ENCODE measurements at regions not wholly inside any gene's neighbourhood (a gene's known extent, or its start where the extent isn't known, plus 50 kb on each side); places are given as distances from the start of the nearest gene placed in this dataset.
"Not testable (repeated sequence)": the region's sequence is repeated elsewhere in the genome, so short reads cannot be mapped to it uniquely, and the experiment has no call there.

DNA sequence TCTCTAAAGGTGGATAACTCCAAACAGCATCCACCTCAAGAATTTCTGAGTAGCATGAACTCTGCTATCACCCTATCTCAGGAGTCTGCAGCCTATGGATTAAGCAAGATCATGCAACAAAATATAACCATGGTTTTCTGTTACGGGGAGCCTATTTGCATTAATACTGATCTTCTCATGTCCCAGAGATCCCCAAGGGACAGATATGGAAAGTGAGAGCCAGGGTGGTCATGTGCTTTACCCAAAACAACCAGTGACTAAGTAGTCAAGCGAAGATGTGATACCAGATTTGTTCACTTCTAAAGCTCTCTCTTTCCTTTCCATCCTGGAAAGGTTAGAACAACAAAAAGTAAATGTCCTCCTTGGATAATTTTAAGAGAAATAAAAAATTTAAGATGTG lies 125.1 kb downstream of the PRRX1 start:
- no peak for DNase-seq

DNA sequence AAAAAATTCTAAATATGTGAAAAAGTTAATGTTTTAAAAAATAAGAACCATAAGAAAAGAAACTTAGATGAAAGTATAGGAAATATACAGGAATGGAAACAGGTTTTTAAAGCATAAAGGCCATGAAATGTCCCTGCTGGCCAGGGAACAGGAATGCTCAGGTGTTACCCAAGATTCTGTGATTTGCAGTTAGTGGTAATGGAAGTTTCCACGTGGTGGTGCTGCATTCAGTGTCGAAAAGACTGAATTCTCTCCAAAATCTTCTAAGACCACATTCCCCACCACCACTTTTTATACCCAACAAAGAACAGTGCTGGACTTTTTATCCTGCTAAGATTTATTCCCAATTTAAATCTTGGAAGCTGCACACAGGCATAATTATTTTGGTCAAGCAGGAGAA lies 126.2 kb downstream of the PRRX1 start:
- DNase-seq: no peak

DNA sequence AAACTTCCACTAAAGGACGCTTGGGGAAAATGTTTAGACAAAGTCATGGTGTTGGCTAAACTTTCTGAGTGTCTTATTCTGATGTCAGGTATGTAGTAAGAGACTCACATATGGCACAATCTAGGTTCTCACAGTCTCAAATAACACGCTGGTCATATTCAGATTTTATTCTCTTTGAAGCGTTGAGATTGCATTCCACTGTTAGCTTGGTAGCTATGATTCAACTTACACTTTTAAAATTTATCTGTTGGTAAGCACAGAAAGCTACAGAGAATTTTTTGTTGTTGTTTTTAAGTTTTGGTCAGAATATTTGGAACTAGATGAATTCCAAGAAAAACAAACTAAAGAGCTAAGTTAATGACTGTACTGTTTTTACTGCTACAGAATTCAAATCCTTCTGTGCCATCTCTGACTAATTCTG lies 126.7 kb downstream of the PRRX1 start:
- no peak for DNase-seq

DNA sequence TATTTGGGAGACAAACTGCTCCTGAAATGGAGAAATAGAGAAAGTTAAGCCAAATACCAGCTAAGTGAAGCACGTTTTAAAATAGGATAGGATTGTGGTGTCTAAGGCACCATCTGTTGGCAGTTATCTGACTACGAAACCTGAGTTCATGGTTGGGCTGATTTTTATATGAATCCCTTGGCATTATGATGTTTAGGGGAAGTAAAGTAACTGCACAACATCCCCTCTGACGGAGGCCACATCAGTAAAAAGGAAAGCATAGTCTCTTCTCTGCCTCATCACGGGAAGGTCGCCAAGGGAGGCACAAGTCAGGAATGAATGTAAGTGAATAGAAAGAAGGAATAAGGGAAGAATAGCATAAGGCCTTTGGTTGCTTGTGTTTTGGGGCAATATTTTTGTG lies 128.0 kb downstream of the PRRX1 start:
- no peak for DNase-seq

DNA sequence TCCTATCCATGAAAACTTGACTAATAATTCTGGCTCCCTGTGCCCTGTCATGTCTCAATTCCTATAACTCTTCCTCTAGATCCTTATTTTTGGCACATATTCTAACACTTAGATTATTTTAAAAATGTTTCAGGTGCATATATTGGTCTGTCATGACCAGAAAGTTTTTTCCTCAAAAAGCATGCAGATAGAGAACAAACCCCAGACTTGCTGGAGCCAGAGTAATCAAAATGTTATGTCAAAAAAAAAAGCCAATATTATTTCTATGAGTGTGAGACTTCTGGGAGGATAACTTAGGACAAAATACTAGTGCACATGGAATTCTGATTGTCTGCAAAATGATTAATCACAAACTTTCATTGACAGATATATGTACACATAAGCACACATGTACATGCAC lies 135.1 kb upstream of the MROH9 start:
- no peak for DNase-seq

DNA sequence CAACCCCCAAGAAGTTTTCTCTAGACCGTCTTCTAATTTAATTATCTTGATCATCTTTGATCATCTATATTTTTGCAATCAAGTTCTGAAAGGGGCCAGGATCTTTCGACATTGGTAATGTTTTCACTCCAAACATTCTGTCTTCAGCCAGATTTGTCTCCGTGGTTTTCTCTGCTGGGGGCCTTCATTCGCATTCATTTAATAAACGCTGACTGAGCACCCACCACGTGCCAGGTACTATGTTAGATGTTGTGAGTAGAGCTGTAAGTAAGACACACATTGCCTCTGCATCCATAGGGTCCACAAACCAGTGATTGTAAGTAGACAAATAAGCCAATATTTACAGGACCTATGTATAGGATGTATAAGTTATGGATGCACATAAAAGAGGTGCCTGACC lies 134.5 kb upstream of the MROH9 start:
- no peak for DNase-seq

DNA sequence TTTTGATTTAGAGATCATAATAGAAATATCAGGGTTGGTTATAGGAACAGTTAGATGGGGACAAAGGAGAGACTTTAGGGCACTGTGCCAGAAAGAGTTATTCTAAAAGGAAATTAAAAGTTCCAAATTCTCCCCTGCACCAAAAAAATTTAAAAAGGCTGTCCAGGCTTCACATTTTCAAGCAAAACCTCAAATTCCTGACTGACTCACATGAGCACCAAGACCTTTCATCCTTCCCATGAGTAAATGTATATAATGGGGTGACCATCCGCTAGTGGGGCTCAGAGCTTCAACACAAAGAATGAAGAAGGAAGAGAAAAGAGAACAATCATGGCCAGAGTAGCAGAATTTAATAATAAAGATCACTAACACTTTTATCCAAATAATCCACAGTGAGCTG lies 131.6 kb upstream of the MROH9 start:
- no peak for DNase-seq

DNA sequence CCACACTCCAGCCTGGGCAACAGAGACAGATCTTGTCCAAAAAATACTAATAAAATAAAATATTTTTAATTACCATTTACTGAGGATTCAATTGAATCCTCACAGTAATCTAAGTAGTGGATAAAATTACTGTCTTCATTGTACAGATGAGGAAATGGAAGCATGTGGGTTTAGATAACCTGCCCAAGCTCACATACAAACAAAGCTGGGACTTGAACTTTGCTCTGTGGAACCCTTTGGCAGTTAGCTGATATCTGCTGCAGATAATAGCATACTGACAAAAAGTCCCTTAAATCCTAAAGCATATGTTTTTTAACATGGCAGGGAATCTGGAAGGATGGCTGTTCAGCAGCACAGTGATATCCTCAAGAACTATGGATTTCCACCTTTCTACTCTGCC lies 130.9 kb upstream of the MROH9 start:
- no peak for DNase-seq

DNA sequence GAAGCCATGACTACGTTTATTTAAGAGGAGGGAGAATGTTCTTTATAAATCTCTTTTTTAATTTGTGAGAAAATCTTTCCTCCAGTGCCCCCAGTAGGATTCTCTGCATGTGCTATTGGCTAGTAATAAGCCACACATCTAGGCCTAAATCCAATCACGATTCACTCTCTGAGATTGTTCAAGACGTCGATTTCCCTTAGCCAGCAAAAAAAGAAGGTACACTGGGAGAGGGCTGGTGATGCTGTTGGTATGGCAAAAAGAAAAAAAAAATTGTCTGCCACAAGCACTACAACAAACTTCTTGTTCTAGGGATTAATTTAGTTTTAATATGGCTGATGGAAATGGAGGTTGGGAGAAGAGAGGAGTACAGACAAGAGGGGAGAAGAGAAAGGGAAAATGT lies 130.5 kb upstream of the MROH9 start:
- DNase-seq: no peak

DNA sequence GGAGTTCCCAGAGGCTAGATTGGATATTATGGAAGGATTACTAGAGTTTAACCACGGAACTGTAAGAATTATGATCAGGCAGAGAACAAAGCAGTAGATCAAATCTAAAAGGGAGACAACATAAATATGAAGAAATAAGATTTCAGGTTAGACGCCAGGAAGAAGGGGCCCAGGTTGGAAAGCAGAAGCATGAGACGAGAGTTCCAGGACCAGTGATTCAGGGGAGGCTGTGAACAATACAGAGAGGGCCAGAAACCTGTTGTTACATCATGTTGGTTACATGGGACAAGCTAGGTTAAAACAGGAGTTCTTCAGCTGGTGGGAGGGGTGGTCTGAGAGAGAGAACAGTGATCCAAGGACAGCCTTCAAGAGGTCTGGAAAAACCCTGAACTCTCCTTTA lies 128.4 kb upstream of the MROH9 start:
- no peak for DNase-seq

DNA sequence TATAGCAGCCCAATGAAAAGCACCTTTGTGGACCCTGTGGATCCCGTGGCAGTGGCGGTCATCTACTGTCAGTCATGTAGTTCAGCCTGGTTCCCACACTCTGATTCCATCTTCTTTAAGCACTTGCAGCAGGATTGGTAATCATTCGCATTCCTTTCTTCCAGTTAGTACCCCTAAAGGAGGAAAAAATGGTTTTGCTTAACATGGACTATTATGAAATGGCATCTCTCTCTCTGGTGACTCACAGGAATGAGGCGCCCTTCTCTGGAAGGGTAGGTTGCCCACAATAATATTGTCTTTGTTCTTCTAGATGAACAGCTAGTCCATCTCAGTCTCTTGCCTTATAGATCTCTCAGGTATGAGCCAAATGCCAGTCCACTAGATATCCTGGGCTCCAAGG lies 127.9 kb upstream of the MROH9 start:
- no peak for DNase-seq

DNA sequence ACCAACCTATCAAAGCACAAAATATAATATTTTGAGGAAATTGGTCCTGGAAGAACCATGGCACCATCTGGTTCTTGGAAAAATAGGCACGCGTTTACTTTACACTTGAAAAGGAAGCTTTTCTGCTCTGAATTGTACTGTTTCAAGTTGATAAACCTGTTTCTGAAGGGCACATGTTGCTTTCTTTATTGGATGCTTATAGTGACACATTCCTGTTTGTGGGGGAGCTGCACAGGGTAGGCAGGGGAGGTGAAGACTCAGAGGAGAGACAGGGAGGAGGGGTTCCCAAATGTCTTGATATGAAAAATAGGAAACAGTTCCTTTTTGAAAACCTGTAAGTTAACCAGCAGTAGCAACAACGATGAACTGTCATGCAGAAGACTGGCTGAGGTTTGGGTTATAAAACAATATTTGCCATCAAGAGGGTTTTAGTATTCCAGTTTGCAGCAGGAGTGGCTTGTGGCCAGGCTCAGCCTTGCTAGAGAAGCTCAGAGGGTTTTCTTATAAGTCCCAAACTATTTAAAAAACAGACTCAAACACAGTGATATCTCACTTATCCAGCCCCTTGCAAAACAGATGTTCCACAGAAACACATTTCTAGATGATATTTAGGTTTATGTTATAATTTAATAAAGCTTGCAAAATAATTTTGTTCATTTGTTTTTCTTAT lies 127.0 kb upstream of the MROH9 start:
- DNase-seq: no peak

DNA sequence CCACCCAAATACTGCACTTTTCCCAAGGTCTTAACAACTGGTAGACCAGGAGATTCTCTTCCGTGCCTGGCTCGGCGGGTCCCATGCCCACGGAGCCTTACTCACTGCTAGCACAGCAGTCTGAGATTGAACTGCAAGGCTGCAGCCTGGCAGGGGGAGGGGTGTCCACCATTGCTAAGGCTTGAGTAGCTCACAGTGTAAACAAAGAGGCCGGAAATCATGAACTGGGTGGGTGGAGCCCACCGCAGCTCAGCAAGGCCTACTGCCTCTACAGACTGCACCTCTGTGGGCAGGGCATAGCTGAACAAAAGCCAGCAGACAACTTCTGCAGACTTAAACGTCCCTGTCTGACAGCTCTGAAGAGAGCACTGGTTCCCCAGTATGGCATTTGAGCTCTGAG lies 124.3 kb upstream of the MROH9 start:
- DNase-seq: not testable (repeated sequence)

DNA sequence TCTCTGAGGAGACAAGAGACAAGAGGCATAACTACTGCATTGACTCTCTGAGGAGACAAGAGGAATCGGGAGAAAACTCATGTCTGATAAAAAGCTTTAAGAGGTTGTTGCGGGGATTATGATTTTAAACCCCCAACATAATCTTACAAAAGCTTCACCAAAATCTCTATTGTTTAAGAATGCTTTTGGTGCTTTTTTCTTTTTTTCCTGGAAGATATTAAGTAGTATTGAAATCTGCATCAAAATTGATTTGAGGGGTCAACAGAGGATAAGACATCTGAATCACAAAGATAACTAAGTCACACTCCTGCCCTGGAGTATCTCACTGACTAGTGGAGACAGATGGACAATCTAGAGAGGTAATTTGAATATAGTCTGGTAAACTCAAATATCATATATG lies 115.6 kb upstream of the MROH9 start:
- no peak for DNase-seq

DNA sequence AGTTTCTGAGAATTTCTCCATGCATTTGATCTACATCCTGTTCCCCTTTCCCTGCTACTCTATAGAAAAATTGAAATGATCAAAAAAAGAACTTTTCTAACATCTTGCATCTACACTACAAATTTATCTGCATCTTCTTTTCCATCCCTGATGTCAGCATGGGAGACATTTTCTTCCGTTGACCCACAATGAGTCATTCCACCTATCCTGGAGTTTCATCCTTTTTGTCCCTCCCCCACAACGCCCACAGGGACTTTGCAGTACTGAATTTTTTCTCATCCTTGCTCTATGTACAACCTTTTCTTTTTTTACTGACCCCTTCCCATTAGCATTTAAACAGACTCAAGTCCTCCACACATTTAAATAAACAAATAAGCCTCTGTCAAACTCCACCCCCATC lies 112.2 kb upstream of the MROH9 start:
- no peak for DNase-seq

DNA sequence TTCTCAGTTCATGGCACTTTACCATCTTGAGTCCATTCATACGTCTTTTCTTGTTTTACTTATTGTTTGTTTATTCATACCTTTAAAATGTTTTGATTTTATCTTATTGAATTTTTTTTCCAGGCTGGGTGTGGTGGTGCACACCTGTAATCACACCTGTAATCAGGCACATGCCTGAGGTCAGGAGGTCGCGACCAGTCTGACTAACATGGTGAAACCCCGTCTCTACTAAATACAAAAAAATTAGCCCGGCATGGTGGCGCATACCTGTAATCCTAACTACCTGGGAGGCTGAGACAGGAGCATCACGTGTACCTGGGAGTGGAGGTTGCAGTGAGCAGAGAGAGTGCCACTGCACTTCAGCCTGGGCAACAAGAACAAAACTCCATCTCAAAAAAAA lies 104.1 kb upstream of the MROH9 start:
- no peak for DNase-seq

DNA sequence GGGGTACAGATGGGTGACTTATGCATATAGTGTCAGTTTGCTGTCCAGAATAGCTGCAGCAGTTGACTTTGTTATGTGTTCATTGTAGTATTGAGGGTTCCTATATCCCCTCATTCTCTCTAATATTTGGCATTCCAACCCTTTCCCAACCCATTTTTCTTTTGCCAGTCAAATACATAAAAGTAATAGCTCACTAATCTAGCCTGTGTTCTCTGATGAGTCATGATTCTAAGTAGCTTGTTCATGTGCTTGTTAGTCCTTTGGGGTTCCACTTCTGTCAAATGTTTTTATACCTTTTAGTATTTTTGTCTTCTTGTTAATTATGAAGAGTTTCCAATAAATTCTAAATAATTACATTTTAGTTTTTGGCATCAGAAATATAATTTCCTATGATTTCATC lies 99.2 kb upstream of the MROH9 start:
- DNase-seq: no peak

DNA sequence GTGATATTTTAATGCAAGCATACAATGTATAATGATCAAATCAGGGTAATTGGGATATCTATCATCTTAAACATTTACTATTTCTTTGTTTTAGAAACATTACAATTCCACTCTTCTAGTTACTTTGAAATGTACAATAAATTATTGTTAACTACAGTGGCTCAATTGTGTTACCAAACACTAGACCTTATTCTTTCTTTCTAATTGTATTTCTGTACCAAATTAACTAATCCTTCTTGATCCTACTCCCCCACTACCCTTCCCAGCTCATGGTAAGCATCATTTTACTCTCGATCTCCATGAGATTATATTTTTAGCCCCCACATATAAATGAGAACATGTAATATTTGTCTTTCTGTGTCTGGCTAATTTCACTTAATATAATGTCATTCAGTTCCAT lies 95.0 kb upstream of the MROH9 start:
- no peak for DNase-seq

DNA sequence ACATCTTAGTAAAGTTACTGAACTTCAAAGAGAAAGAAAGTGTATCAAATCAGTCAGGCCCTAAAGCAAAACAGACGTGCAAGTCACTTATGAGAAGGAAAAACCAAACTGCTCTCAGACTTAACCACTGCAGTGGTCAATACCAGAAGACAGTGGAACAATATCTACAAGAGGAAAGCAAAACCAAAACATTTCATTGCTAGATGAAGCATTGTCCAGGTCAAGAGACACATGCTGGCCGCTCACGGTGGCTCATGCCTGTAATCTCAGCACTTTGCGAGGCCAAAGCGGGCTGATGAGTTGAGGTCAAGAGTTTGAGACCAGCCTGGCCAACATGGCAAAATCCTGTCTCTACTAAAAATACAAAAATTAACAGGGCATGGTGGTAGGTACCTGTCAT lies 82.0 kb upstream of the MROH9 start:
- DNase-seq: no peak

DNA sequence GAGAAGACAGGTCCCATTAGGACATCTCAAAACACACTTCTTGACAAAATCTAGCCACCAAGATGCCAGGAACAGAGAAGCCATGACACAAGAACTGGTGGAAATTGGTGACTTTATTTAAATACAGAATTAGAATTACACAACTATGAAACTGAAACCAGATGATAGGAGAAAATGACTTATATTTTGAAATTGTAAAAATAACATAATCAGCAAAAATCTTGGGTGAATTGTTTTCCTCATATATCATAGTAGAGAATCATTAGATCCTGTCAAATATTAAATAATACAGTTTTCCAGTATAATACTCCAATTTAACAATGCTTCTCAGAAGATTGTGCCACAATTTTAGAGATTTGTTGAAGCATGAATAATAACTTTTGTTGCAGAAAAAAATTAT lies 81.5 kb upstream of the MROH9 start:
- no peak for DNase-seq

DNA sequence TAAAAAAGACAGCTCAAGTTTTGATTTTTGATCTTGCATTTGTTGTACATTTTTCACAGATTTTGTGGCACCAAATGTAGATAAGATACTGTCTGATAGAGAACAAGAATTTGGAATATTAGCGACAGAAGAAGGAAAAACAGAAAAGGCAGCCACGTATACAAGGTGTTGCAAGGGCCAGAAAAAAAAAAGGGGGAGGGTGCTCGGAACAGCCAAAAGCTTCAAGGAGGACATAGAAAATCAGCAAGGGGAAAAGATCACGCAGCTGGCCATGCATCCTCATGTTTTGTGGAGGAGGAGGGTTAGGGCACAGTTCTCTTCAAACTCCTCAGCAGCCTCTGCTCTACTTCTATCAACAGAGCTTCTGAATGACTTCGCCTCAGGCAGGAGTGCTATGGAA lies 80.7 kb upstream of the MROH9 start:
- DNase-seq: no peak

DNA sequence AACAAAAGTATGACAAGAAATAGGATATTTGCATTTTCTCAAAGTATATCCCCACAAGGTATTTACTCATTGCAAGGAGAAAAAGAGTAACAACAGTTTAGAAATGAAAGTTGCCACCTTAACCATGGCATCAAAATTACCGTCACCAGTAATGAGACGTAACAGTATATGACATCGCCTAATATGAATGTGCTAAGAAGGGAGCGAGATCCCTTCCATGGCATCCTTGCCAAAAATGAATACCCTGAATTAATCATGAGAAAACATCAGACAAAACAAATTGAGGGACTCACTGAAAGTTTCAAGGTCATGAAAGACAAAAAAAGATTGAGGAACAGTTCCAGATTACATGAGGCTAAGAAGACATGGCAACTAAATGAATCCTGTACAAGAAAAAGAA lies 78.9 kb upstream of the MROH9 start:
- DNase-seq: no peak

DNA sequence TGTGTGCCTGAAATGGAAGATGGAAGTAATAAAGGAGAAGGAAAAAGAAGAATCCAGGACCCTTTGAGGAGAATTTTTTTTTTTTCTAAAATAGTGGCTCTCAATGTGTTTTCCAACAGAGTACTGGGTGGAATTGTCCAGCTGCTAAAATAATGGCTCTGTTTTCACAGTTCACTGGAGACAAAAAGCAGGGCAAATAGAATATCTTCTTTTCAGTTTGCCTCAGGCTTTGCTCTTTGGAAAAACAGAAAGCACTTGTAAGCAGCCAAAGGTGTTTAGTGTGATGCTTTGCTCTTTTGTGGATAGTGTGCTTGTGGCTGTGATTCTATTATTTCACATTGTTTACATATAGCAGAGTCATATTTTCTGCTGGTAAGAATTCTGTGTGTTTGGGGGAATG lies 77.4 kb upstream of the MROH9 start:
- DNase-seq: no peak

DNA sequence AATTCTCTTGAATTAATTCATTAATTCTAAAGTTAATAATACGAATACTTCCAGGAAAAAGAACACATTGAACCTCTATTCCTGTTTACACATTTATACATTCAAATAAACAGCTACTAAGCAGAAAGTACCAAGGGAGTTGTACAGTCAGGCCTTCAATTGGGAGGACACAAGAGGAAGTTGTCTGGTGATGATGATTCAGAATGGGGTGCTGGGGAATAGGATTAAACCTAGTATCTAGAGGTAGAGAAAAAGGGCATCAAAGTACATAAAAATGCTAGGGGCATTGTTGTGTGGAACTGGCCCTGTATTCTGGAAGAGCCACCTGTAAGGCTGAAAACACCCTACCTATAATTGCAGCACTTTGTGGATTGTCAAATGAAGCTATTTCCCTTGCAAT lies 71.7 kb upstream of the MROH9 start:
- peak in 1 of 2 donors; percentile 12 for DNase-seq

DNA sequence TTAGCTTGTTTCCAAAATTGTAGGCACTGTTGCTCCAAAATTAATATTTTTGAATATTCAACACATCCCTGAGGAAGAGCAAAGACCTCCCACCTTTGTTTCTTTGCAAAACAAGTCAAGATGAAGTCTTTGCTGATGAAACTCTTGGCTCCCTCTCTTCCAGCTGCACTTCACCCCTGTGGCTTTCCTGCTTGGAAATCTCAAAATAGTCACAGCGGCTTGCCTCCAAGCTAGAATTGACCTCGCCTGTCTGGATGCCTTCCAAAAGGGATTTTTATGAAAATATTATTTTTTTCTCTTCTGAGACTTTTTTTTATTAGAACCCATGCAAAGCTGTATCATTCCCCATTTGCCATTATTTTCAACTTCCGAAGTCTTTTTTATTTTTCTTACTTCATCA lies 71.1 kb upstream of the MROH9 start:
- DNase-seq: no peak

All from inflammatory macrophage treated with lipopolysaccharide for 1 hour (primary cell).